Activated naive CD8-positive, alpha-beta T cell treated with anti-CD3 and anti-CD28 coated beads for 36 hours (primary cell): ENCODE measurements at regions not wholly inside any gene's neighbourhood (a gene's known extent, or its start where the extent isn't known, plus 50 kb on each side); places are given as distances from the start of the nearest gene placed in this dataset.

ENCODE experiments used
- DNase-seq: peaks from one replicate; pipeline ENCODE4 v3.0.0; 2021
- H3K27ac Mint-ChIP-seq: one replicate; pipeline ENCODE4 v1.8.0; 2022; ENCODE audit warnings: mild to moderate bottlenecking, moderate library complexity, mixed read lengths
- H3K27me3 Mint-ChIP-seq: one replicate; pipeline ENCODE4 v1.8.0; 2022; ENCODE audit warnings: mild to moderate bottlenecking, mixed read lengths
- H3K36me3 Mint-ChIP-seq: one replicate; pipeline ENCODE4 v1.8.0; 2021; ENCODE audit warnings: mild to moderate bottlenecking, mixed read lengths
- H3K4me1 Mint-ChIP-seq: one replicate; pipeline ENCODE4 v1.8.0; 2021; ENCODE audit warnings: mixed read lengths
- H3K4me3 Mint-ChIP-seq: one replicate; pipeline ENCODE4 v1.8.0; 2022; ENCODE audit warnings: mild to moderate bottlenecking, moderate library complexity, mixed read lengths
- H3K9me3 Mint-ChIP-seq: one replicate; pipeline ENCODE4 v1.8.0; 2022; ENCODE audit warnings: mixed read lengths

- Mint-ChIP-seq H3K4me3 (no peak overlapping the region), H3K36me3 (no peaks in the 10 kb centered on the region), H3K27ac (no peak overlapping the region), H3K27me3 (peaks cover 7% of the 10 kb centered on the region), H3K9me3 (no peaks in the 10 kb centered on the region), H3K4me1 (no peaks in the 10 kb centered on the region)
- DNase-seq = no peak
Observed at GRCh38 chr2:238690511-238690910, 157.4 kb upstream of the TWIST2 start.

GRCh38 chr2:238691596-238692491 lies 156.0 kb upstream of the TWIST2 start:
- Mint-ChIP-seq H3K4me3 (no peak overlapping the region), H3K36me3 (no peaks in the 10 kb centered on the region), H3K9me3 (no peaks in the 10 kb centered on the region), H3K27me3 (peaks cover 3% of the 10 kb centered on the region), H3K27ac (no peak overlapping the region), H3K4me1 (no peaks in the 10 kb centered on the region)
- no peak for DNase-seq

DNA sequence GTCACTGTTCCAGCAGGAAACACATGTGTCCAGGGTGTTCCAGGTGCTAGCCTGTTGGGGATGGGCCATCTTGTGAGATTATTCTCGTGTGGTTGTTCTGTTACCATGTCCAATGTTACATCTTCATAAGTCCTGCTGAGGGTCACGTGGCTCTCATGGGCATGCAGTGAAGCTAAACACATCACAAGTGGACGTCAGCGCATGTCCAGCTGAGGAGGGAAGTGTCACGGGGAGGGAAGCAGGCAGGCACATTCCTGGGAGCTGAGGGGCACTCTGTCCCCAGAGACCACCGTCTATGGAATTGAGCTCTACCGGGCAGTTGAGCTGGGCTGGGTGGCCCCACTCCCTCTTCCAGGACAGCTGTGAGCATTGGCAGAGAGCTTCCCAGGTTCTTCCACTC lies 155.3 kb upstream of the TWIST2 start:
- no peak overlapping the region for H3K4me3 Mint-ChIP-seq
- DNase-seq = no peak
- peaks cover 3% of the 10 kb centered on the region for H3K27me3 Mint-ChIP-seq
- H3K9me3 Mint-ChIP-seq = no peaks in the 10 kb centered on the region
- no peaks in the 10 kb centered on the region for H3K4me1 Mint-ChIP-seq
- no peaks in the 10 kb centered on the region for H3K36me3 Mint-ChIP-seq
- H3K27ac Mint-ChIP-seq = no peak overlapping the region

GRCh38 chr2:238693337-238694093 lies 154.4 kb upstream of the TWIST2 start:
- peaks cover 3% of the 10 kb centered on the region for H3K27me3 Mint-ChIP-seq
- no peaks in the 10 kb centered on the region for H3K4me1 Mint-ChIP-seq
- no peaks in the 10 kb centered on the region for H3K36me3 Mint-ChIP-seq
- H3K9me3 Mint-ChIP-seq = no peaks in the 10 kb centered on the region
- no peak overlapping the region for H3K27ac Mint-ChIP-seq
- no peak for DNase-seq
- no peak overlapping the region for H3K4me3 Mint-ChIP-seq

- DNase-seq = no peak
- no peaks in the 10 kb centered on the region for H3K9me3 Mint-ChIP-seq
- no peaks in the 10 kb centered on the region for H3K36me3 Mint-ChIP-seq
- no peak overlapping the region for H3K4me3 Mint-ChIP-seq
- H3K4me1 Mint-ChIP-seq = no peaks in the 10 kb centered on the region
- H3K27ac Mint-ChIP-seq = no peak overlapping the region
- peaks cover 3% of the 10 kb centered on the region for H3K27me3 Mint-ChIP-seq
Observed at GRCh38 chr2:238694136-238694755, 153.6 kb upstream of the TWIST2 start.

- no peak for DNase-seq
- Mint-ChIP-seq H3K9me3 (no peaks in the 10 kb centered on the region), H3K27me3 (peaks cover 3% of the 10 kb centered on the region), H3K4me3 (no peak overlapping the region), H3K27ac (no peak overlapping the region), H3K4me1 (no peaks in the 10 kb centered on the region), H3K36me3 (no peaks in the 10 kb centered on the region)
Observed at GRCh38 chr2:238694922-238695321, 153.0 kb upstream of the TWIST2 start.

GRCh38 chr2:238695538-238695937 lies 152.3 kb upstream of the TWIST2 start:
- no peak overlapping the region for H3K4me3 Mint-ChIP-seq
- DNase-seq = no peak
- H3K36me3 Mint-ChIP-seq = no peaks in the 10 kb centered on the region
- H3K27ac Mint-ChIP-seq = no peak overlapping the region
- no peaks in the 10 kb centered on the region for H3K27me3 Mint-ChIP-seq
- H3K9me3 Mint-ChIP-seq = no peaks in the 10 kb centered on the region
- H3K4me1 Mint-ChIP-seq = no peaks in the 10 kb centered on the region

DNA sequence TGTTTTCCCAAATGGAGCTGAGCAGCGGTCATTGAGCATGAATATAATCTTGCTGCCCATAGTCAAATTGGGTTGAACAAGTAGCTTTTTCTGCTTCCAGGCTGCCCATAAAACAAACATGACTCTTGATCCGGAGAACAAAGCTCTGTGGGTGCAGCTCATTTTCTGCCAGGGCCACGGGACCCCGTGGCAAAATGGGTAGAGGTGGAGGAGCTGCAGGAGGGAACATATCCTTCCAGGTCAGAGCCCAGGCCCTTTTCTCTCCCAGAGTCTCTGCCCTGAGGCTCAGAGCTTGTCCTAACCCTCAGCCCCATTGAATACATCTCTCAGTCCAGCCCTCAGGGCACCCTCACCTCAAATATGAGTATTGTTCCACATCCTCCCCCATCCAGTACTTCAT lies 151.6 kb upstream of the TWIST2 start:
- Mint-ChIP-seq H3K27me3 (no peaks in the 10 kb centered on the region), H3K4me1 (no peaks in the 10 kb centered on the region), H3K4me3 (no peak overlapping the region), H3K9me3 (no peaks in the 10 kb centered on the region), H3K27ac (no peak overlapping the region), H3K36me3 (no peaks in the 10 kb centered on the region)
- DNase-seq = no peak

- H3K36me3 Mint-ChIP-seq = no peaks in the 10 kb centered on the region
- no peaks in the 10 kb centered on the region for H3K9me3 Mint-ChIP-seq
- H3K4me3 Mint-ChIP-seq = no peak overlapping the region
- no peak overlapping the region for H3K27ac Mint-ChIP-seq
- H3K27me3 Mint-ChIP-seq = no peaks in the 10 kb centered on the region
- no peak for DNase-seq
- H3K4me1 Mint-ChIP-seq = no peaks in the 10 kb centered on the region
Observed at GRCh38 chr2:238696786-238697185, 151.1 kb upstream of the TWIST2 start.

- Mint-ChIP-seq H3K27ac (no peak overlapping the region), H3K36me3 (no peaks in the 10 kb centered on the region), H3K4me1 (no peaks in the 10 kb centered on the region), H3K9me3 (no peaks in the 10 kb centered on the region), H3K27me3 (no peaks in the 10 kb centered on the region), H3K4me3 (no peak overlapping the region)
- DNase-seq = no peak
Observed at GRCh38 chr2:238697193-238698071, 150.5 kb upstream of the TWIST2 start.

DNA sequence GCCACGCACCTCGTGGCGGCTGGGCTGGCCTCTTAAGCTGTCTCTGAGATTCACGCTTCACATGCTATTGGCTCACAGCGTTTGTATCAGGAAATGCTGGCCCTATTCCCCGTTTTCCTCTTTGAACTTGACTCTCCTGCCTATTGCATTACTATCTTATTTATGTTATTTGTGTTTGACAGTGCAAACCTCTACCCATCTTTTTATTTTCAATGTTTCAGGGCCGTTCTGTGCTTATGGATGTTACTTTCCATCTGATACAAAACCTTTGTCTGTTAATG lies 149.9 kb upstream of the TWIST2 start:
- H3K9me3 Mint-ChIP-seq = no peaks in the 10 kb centered on the region
- no peaks in the 10 kb centered on the region for H3K36me3 Mint-ChIP-seq

DNA sequence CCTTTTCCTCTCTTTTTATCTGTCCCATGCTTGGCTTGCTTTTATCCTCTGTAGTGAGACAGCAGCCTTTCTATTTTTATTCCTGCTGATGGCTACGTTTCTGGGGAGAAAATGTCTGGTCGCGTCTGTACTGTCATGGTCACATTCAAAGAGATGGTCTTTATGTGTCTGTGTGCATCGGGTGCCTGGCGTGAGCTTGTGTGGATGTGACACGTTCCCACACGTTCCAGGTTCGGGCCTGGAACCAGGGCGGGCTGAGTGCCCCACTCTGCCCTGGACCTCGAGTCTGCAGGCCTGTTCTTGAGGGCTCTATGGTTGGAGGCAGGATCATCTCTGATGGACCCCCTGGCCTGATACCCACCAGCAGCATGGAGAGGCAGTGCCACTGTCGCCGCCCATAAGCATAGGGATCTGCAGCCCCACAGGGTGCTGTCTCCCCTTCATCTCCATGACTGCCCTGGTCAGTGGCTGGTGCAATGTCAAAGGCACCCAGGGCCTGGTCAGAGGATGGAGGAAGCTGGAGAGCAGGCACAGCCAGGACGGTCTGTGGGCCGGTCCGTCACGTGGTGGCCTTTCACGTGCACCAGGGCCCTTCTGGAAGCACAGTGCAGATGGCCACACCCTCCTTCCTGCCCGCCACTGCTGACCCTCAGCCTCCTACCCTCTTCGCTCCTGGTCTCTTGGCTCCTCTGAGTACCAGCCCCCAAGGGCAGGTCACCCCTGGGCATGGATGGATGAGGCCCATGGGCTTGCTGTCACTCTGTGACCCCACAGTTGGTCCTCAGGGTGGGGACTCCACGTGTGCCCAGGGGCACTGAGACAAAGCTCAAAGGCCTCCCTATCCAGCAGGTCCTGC lies 149.2 kb upstream of the TWIST2 start:
- Mint-ChIP-seq H3K27ac (no peak overlapping the region), H3K27me3 (no peaks in the 10 kb centered on the region), H3K36me3 (no peaks in the 10 kb centered on the region), H3K9me3 (no peaks in the 10 kb centered on the region), H3K4me3 (no peak overlapping the region), H3K4me1 (no peaks in the 10 kb centered on the region)
- no peak for DNase-seq

More for the DNA sequence above, 149.9 kb upstream of the TWIST2 start:
- Mint-ChIP-seq H3K27me3 (no peaks in the 10 kb centered on the region), H3K4me1 (no peaks in the 10 kb centered on the region), H3K27ac (no peak overlapping the region), H3K4me3 (no peak overlapping the region)
- DNase-seq = no peak

DNA sequence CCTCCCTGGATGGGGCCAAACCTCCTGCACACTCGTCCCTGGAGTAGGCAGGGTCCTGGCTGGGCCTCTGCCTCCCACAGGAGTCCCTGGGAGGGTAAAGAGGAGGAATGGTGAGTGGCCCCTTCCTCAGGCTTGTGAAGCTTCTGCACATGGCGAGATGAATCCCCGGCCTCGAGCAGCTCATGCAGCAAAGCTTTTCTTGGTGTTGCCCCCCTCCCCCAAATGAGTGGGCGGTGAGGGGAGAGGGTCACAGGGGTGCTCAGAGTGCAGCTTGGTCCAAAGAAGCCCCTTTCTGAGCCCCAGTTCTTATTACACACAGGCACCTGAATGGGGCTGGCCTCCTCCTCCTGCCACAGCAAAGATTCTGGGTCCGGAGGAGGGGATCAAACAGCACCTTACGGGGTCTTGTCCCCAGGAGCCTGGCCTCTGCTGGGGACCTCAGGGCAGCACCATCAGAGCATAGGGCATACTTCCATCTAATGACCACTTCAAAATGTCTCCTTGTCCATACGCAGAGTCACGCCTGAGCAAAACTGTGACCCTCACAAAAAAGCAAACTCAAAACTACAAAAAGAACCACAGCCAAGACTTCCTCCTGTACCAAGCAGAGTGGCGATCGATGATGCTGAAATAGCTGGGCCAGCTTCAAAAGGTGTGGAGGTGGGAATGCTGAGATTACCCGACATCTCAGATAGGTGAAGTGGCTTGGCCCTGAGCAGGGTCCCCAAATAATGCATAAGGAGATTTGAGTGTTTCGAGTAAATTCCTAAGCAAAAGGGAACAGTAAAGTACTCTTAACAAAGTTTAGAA lies 148.4 kb upstream of the TWIST2 start:
- Mint-ChIP-seq H3K4me1 (no peaks in the 10 kb centered on the region), H3K27me3 (no peaks in the 10 kb centered on the region), H3K9me3 (no peaks in the 10 kb centered on the region), H3K27ac (no peak overlapping the region), H3K4me3 (no peak overlapping the region), H3K36me3 (no peaks in the 10 kb centered on the region)
- no peak for DNase-seq
